GM12872 (cell line): ENCODE measurements at regions not wholly inside any gene's neighbourhood (a gene's known extent, or its start where the extent isn't known, plus 50 kb on each side); places are given as distances from the start of the nearest gene placed in this dataset.

Experiments used
- TF ChIP-seq, protein P1 (sequence below): IDR thresholded peaks from 3 replicates; pipeline ENCODE4 v1.5.1; 2011; ENCODE audit warnings: low read depth, mild to moderate bottlenecking, low read length, moderate library complexity; ENCODE audit not compliant: insufficient read depth

DNA sequence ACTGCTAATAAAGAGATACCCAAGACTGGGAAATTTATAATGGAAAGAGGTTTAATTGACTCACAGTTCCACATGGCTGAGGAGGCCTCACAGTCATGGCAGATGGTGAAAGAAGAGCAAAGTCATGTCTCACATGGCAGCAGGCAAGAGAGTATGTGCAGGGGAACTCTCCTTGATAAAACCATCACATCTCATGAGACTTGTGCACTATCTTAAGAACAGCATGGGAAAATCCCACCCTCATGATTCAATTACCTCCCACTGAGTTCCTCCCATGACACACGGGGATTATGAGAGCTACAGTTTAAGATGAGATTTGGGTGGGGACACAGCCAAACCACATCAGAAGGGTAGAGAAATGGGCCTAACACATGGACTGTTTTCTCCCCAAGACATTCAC lies 156.3 kb downstream of the CCDC71L start:
- TF ChIP-seq, protein P1, sequence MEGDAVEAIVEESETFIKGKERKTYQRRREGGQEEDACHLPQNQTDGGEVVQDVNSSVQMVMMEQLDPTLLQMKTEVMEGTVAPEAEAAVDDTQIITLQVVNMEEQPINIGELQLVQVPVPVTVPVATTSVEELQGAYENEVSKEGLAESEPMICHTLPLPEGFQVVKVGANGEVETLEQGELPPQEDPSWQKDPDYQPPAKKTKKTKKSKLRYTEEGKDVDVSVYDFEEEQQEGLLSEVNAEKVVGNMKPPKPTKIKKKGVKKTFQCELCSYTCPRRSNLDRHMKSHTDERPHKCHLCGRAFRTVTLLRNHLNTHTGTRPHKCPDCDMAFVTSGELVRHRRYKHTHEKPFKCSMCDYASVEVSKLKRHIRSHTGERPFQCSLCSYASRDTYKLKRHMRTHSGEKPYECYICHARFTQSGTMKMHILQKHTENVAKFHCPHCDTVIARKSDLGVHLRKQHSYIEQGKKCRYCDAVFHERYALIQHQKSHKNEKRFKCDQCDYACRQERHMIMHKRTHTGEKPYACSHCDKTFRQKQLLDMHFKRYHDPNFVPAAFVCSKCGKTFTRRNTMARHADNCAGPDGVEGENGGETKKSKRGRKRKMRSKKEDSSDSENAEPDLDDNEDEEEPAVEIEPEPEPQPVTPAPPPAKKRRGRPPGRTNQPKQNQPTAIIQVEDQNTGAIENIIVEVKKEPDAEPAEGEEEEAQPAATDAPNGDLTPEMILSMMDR: no peak

DNA sequence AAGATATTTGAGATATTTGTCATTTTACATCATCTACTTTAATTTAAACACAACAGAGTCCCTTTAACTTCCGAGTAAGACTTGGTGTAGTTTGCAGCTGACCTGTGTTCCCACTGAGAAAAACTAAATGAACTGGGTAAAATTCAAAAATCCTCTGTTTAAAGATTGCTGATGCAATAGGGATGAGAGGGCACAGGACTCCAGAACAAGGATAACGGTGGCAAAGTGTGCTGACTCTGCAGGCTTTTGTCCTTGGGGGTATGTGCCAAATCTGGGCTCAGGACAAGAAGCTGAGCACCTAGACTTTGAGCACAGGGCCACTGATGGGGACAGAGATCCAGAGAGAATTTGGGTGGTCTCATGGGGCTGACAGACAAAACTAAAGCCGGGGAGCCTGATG lies 156.8 kb downstream of the CCDC71L start:
- TF ChIP-seq, protein P1: no peak

DNA sequence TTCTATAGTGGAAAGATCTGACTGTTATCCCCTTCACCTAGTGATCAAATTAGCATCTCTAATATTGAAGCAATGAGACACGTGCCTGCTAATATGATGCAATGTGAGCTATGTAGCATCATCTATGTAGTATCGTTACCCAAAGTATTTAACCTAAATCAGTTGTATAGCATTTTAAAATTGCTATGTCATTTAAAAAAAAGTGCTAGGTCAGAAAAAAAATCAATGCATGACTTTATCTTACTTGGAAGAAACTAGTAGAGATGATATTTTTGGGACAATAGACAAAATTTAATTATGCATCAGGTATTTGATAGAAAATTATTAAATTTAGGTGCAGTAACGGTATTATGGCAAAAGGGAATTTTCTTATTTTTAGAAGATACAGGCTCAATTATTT lies 157.3 kb downstream of the CCDC71L start:
- TF ChIP-seq, protein P1: no peak

DNA sequence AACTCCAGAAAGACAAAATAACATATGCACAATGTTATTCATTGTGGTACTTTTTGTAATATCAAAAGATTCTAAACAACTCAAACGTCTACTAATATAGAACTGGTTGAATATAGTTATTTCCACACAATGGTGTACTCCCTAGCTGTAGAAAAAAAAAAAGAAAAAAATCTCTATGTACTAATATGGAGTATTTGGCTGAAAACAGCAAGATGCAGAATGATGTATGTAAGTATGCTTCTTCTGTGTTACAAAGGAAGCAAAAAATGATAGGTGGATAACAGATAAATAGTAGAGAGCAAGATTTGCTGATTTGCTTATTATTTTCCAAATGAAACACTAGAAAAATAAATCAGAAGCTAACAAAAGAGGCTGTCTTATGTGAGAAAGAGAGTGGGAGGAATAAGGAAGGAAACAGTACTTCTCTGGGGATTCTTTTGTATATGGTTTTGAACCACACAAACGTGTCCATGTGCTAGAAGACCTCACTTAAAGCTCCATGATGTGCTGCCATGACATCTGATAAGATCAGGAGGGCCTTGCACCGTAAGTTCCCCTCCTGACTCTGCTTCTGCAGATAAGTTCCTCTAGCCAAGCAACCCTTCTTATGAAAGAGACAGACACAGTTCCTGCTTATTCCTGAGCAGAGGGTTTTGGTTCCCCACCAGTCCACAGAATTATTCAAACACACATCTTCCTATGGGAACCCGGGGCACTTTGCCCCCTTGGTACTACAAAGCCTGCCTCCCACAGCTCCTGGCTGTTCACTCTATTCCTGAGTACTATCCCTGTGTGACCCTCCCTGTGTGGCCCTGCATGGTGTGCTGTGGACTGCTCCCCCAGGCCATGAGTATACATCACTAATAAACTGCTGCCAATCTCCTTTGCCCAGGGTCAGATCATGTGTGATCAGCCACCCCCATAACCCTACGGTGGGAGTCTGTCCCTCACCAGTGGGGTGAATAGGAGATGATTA lies 159.1 kb downstream of the CCDC71L start:
- TF ChIP-seq, protein P1: no peak

DNA sequence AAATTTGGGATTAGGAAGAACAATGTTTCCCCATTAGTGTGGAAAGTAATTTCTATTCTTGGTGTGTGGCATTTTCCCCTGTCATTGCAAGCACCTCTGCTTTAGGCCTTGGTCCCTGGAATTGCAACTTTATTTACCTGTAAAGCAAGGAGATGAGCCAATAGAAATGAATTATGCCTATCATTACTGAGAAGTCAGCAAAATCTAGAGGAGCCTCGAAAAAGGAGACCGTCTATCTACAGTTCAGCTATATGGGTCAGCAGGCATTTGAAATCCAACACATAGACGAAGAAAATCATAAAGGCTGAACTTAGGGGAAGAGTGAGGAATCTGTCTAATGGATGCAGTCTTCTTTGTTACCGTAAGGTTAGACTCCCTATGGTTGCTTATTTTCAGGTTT lies 161.1 kb downstream of the CCDC71L start:
- TF ChIP-seq, protein P1: no peak

DNA sequence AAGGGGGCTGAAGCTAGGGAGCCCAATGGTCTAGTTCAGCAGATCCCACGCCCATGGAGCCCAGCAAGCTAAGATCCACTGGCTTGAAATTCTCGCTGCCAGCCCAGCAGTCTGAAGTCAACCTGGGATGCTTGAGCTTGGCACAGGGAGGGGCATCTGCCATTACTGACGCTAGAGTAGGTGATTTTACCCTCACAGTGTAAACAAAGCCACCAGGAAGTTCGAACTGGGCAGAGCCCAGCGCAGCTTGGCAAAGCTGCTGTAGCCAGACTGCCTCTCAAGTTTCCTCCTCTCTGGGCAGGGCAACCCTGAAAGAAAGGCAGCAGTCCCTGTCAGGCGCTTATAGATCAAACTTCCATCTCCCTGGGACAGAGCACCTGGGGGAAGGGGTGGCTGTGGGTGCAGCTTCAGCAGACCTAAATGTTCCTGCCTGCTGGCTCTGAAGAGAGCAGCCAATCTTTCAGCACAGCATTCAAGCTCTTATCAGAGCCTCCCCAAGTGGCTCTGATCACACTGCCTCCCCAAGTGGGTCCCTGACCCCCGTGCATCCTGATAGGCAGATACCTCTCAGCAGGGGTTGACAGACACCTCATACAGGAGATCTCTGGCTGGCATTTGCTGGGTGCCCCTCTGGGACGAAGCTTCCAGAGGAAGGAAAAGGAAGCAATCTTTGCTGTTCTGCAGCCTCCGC lies 167.8 kb downstream of the CCDC71L start:
- TF ChIP-seq, protein P1: no peak

DNA sequence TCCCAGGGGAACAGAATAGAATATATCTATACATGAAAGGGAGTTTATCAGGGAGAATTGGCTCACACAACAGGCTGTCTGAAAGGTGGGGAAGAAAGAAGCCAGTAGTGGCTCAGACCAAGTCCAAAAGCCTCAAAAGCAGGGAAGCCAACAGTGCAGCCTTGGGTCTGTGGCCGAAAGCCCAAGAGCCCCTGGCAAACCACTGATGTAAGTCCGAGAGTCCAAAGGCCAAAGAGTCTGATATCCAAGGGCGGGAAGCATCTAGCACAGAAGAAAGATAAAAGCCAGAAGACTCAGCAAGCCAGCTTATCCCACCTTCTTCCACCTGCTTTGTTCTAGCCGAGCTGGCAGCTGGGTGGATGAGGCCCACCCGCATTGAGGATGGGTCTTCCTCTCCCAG lies 172.5 kb downstream of the CCDC71L start:
- TF ChIP-seq, protein P1: no peak
